Skin epidermis (tissue), 12 donors: ENCODE measurements at regions not wholly inside any gene's neighbourhood (a gene's known extent, or its start where the extent isn't known, plus 50 kb on each side); places are given as distances from the start of the nearest gene placed in this dataset.
"Not testable (repeated sequence)": the region's sequence is repeated elsewhere in the genome, so short reads cannot be mapped to it uniquely, and the experiment has no call there.

Experiments used
- H3K27ac ChIP-seq, 21 experiments: fragments of 200-600 bp; sonication (generic) in 11 of 21; one replicate each; pipeline ENCODE4 v1.5.0; 2020; ENCODE audit warnings: mild to moderate bottlenecking in 3 of 21, inconsistent platforms in 2 of 21, moderate library complexity in 2 of 21
- H3K4me3 ChIP-seq, 7 experiments: fragments of 200-600 bp; sonication (generic) in 2 of 7; one replicate each; pipeline ENCODE4 v1.5.0; 2020; ENCODE audit warnings: inconsistent platforms in 2 of 7, mild to moderate bottlenecking in 2 of 7, moderate library complexity in 1 of 7

- Histone ChIP-seq H3K27ac (no peak overlapping the region), H3K4me3 (no peak overlapping the region)
Measured at GRCh38 chr13:107941345-107942029, 273.8 kb downstream of the LIG4 start.

- no peak overlapping the region for H3K4me3 ChIP-seq
- no peak overlapping the region for H3K27ac ChIP-seq
Measured at GRCh38 chr13:107937848-107938247, 277.5 kb downstream of the LIG4 start.

DNA sequence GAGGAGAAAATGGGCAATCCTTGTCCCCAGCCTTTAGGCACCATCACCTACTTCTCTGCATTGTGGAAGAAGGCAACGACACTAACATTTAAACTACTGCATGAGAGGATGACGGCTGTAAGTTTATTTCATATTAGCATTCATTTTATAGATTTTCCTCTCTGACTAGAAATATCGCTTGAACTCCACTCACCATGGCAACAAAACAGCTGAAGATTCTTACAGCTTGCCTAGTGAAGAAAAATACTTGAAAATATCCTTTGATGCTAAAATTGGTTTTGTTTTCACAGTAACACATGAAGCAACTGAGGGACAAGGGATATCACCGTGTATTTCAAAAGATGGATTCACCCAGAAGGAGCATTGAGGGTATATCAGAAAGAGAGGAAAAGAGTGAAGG lies 284.3 kb downstream of the LIG4 start:
- H3K4me3 ChIP-seq: no peak overlapping the region
- no peak overlapping the region for H3K27ac ChIP-seq

DNA sequence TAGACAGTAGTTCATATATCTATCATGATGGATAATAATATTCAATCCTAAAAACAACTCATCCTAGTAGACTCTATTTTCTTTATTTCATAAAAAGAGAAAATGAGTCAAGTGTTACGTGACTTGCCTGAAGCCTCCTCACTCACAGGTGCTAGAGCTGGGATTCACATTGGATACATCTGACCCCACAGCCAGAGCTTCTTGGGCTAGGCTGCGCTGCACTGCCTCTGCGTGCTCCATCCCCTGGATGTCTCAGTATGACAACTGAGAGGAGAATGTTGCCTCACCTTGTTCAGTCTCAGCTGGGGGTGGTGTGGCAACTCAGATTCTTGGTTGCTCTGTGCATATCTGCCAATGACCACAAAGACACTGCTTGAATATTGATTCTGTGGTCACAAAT lies 286.6 kb downstream of the LIG4 start:
- H3K4me3 ChIP-seq: no peak overlapping the region
- no peak overlapping the region for H3K27ac ChIP-seq

DNA sequence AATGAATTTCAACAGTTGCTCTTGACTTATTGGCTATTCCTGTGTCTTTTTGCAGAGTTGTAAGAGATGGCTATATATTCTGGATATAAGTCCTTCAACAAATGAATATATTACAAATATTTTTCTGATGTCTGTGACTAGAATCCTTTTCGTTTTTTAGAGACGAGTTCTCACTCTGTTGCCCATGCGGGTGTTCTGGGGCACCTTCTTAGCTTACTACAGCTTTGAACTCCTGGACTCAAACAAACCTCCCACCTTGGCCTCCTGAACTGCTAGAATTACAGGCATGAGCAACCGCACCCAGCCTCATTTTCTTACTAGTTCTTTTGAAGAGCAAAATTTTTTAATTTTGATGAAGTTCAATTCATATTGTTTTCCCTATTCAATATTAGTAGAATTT lies 287.8 kb downstream of the LIG4 start:
- Histone ChIP-seq H3K4me3 (no peak overlapping the region), H3K27ac (no peak overlapping the region)

- H3K4me3 ChIP-seq, H3K27ac ChIP-seq: not testable (repeated sequence)
Measured at GRCh38 chr13:107926515-107926914, 288.8 kb downstream of the LIG4 start.

GRCh38 chr13:107916902-107917301 lies 298.4 kb downstream of the LIG4 start:
- not testable (repeated sequence) for H3K4me3 ChIP-seq, H3K27ac ChIP-seq

DNA sequence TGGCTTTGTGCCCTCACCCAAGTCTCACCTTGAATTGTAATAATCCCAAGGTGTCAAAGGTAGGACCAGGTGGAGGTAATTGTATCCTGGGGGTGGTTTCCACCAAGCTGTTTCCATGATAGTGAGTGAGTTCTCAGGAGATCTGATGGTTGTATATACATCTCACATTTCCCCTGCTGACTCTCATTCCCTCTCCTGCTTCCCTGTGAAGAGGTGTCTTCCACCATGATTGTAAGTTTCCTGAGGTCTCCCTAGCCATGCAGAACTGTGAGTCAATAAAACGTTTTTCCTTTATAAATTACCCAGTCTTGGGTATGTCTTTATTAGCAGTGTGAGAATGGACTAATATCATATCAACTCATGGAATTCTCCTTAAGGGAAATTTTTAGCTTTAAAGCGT lies 302.6 kb downstream of the LIG4 start:
- no peak overlapping the region for H3K27ac ChIP-seq
- H3K4me3 ChIP-seq: no peak overlapping the region

- no peak overlapping the region for H3K4me3 ChIP-seq
- H3K27ac ChIP-seq: no peak overlapping the region
Measured at GRCh38 chr13:107907065-107907805, 308.1 kb downstream of the LIG4 start.

DNA sequence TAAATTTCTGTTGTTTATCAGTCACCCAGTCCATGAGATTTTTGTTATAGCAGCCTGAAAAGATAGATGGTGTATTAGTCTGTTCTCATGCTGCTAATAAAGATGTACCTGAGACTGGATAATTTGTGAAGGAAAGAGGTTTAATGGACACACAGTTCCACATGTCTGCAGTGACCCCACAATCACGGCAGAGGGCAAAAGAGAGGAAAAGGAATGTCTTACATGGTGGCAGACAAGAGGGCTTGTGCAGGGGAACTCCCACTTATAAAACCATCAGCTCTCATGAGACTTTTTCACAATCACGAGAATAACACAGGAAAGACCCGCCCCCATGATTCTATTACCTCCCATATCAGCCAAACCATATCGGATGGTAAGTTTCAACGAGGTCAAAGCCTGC lies 309.2 kb downstream of the LIG4 start:
- Histone ChIP-seq H3K27ac (no peak overlapping the region), H3K4me3 (no peak overlapping the region)

- H3K4me3 ChIP-seq: no peak overlapping the region
- H3K27ac ChIP-seq: no peak overlapping the region
Measured at GRCh38 chr13:107901996-107902562, 313.3 kb downstream of the LIG4 start.

- no peak overlapping the region for H3K4me3 ChIP-seq
- H3K27ac ChIP-seq: no peak overlapping the region
Measured at GRCh38 chr13:107901230-107901629, 314.1 kb downstream of the LIG4 start.

GRCh38 chr13:107900775-107901174 lies 314.6 kb downstream of the LIG4 start:
- no peak overlapping the region for H3K4me3 ChIP-seq
- H3K27ac ChIP-seq: no peak overlapping the region

- H3K27ac ChIP-seq: no peak overlapping the region
Measured at GRCh38 chr13:107886118-107886517, 329.2 kb downstream of the LIG4 start.

DNA sequence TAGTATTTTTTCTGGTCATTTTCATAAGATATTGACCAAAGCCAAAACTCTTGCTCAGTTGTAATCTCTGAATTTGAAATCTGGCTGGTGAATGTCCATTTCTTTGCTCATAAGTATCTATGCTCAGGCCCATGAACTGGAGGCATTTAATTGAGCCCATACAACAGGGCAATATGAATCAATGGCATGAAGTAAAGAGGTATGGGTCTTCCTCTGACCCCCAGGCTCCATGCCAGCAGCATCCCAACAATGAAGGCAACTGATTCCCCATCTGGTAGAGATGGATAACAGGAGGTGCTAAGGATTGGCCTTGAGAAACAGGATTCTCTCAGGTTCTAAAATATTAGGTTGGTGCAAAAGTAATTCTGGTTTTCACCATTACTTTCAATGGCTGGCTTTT lies 330.8 kb downstream of the LIG4 start:
- Histone ChIP-seq H3K27ac (no peak overlapping the region), H3K4me3 (no peak overlapping the region)

More at GRCh38 chr13:107886118-107886517, 329.2 kb downstream of the LIG4 start:
- H3K4me3 ChIP-seq: no peak overlapping the region

DNA sequence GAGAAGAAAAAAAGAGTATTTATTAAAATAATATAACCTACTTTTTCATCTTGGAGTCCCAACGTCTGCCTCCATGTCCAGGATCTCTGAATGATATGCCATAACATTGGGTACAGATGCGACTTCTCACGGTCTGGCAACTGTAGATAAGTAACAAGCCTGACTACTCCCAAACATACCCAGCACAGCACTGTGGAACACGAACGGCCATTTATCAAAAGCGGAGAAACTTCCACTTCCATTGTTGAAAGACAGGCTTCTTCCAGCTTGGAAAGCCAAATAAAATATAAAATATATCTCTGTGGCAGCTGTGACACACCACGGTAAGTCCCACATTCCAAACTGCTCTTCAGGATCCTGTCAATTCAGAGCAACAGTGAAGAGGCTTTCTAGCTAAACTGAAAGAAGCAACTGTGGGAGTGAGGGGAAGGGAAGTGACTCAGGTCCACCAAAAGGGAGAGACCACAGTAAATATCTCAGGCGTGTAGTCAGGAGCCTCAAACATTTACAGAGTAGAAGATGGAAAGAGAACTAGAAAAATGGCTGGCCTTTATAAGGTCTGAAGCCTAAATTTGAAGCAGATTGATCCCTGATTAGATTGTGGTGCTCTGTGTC lies 331.7 kb downstream of the LIG4 start:
- Histone ChIP-seq H3K27ac (no peak overlapping the region), H3K4me3 (no peak overlapping the region)

- H3K4me3 ChIP-seq: no peak overlapping the region
Measured at GRCh38 chr13:107882708-107883560, 332.4 kb downstream of the LIG4 start.

GRCh38 chr13:107881362-107881761 lies 334.0 kb downstream of the LIG4 start:
- Histone ChIP-seq H3K27ac (no peak overlapping the region), H3K4me3 (no peak overlapping the region)

More at GRCh38 chr13:107882708-107883560, 332.4 kb downstream of the LIG4 start:
- H3K27ac ChIP-seq: no peak overlapping the region

DNA sequence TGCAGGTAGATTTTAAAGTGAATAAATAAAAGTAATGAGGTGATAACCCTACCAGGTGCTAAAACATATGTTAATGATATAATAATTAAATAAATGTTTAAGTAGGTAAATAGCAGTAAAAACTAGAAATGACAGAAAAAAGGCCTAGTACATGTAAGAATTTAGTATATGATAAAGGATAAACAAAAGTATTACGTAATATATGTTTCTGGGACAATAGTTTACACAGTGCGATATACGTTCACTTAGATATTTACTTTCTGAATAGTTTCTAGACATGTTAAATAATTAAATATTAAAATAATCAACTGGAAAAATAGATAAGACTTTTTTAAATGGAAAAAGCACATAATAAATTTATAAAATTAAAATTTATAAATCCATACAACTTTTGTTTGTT lies 340.9 kb downstream of the LIG4 start:
- Histone ChIP-seq H3K4me3 (no peak overlapping the region), H3K27ac (no peak overlapping the region)

GRCh38 chr13:107873926-107874325 lies 341.4 kb downstream of the LIG4 start:
- Histone ChIP-seq H3K27ac (no peak overlapping the region), H3K4me3 (no peak overlapping the region)
